ENCODE measurements at regions not wholly inside any gene's neighbourhood (a gene's known extent, or its start where the extent isn't known, plus 50 kb on each side); places are given as distances from the start of the nearest gene placed in this dataset.
"Not testable (repeated sequence)": the region's sequence is repeated elsewhere in the genome, so short reads cannot be mapped to it uniquely, and the experiment has no call there.

- peak; percentile 69 for DNase-seq
Measured at GRCh38 chr12:92987362-92987761, 58.3 kb upstream of the EEA1 start.

DNA sequence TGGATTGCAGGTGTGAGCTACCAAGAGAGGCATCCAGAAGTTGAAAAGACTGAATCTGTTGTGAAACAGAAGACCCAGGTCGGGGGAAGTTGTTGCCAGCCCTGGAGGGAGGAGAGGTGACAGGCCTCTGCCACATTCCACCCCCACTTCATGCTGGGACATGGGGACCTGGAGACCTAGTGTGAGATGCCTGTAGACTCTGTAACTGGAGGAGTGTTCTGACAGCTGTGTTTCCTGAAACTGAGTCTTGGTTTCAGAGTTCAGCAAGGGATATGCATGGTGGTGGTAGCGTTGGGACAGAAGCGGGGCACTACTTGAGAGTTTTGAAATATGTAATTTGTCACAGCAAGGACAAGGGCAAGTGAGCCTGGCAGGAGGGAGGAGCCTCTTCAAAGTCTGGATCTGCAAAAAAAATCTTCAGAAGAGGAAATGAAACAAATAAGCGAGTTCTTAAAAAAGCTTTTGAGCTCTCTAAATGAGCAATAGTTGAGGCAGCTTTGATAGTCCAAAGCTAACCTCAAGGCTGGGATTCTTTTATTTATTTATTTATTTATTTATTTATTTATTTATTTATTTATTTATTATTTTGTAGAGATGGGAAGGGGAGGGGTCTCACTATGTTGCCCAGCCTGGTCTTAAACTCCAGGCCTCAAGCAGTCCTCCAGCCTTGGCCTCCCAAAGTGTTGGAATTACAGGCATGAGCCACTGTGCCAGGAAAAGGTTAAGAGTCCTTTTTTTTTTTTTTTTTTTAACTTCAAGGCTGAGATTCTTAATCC, 58.9 kb upstream of the EEA1 start:
- no peak for DNase-seq

- DNase-seq: no peak
Measured at GRCh38 chr12:92988622-92989130, 59.6 kb upstream of the EEA1 start.

GRCh38 chr12:92989715-92990484, 60.8 kb upstream of the EEA1 start:
- DNase-seq: no peak

DNA sequence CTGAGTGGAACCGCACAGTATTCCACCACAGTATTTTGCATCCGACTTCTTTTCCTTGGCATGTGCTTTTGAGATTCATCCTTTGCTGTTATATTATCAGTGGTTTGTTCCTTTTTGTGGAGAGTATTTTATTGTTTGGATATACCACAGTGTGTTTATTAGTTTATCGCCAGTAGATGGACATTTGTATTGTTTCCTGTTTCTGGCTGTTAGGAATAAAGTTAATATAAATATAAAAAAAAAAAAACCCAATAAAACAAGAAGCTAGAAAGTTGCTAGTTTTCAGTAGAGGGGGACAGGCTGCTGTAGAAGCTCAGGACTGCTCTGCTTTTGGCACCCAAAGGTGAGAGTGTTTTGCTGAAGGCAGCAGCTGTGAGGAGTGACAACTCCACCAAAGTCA, 62.0 kb upstream of the EEA1 start:
- DNase-seq: no peak

DNA sequence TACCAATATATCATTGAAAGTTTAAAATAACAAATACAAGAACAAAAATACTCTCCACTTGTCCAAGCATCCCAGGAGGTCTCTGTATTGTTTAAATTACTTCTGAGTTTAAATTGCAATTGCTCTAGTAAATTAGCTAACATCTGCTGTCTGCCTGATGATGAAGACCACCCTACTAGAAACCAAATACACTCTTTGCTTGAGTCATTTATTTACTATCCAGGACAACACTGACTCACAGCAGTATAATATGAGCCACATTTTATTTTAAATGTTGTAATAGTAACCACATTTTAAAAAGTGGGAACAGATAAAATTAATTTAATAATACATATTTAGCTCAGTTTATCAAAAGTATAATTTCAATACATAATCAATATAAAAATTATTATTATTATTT, 62.9 kb upstream of the EEA1 start:
- no peak for DNase-seq

DNA sequence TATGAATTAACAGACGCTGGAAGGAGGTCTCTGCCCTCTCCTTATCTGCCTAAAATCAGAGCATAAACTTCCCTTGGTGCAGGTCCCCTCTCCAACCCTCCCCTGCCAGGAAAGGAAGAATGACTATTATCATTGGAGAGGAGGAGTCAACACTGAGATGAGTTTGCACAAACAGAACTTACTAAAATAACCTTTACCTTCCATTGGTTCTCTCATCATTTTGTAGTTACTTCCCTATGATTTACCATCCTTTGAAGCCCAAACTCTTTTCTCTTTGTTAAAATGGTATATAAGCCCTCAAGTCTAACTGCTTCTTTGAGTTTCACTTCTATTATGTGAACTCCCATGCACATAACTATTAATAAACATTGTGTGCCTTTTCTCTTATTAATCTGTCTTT, 64.2 kb upstream of the EEA1 start:
- no peak for DNase-seq

DNA sequence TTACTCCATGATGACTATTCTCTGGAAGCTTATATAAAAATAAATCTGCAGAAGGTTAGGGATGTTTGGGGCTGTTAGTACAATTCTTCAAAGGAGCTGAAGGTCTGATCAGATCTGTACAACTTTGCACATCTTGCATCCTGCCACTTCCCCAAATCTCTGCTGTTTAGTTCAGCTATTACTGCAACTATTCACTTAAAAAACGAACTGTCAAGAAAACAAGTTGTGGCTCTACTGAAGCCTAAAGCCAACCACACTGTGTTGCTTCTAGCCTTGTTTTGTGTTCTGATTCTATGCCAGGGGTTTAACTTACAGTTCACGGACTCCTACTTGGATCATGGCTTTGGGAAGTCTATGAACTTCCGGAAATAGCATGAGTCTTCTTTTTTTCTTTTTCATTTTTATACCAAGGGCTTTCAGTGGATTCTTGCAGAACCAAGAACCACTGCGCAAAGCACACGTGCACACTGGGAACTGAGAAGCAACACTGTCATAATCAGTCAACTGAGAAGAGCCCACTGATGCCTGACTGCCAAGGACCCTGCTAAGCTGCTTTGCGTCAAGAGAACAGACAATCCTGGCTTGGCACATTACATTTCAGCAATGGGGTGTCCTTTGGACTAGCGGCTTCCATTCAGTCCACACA, 66.3 kb upstream of the EEA1 start:
- no peak for DNase-seq

GRCh38 chr12:93000026-93000425, 70.9 kb upstream of the EEA1 start:
- DNase-seq: no peak

GRCh38 chr12:93001407-93001806, 72.3 kb upstream of the EEA1 start:
- DNase-seq: no peak

DNA sequence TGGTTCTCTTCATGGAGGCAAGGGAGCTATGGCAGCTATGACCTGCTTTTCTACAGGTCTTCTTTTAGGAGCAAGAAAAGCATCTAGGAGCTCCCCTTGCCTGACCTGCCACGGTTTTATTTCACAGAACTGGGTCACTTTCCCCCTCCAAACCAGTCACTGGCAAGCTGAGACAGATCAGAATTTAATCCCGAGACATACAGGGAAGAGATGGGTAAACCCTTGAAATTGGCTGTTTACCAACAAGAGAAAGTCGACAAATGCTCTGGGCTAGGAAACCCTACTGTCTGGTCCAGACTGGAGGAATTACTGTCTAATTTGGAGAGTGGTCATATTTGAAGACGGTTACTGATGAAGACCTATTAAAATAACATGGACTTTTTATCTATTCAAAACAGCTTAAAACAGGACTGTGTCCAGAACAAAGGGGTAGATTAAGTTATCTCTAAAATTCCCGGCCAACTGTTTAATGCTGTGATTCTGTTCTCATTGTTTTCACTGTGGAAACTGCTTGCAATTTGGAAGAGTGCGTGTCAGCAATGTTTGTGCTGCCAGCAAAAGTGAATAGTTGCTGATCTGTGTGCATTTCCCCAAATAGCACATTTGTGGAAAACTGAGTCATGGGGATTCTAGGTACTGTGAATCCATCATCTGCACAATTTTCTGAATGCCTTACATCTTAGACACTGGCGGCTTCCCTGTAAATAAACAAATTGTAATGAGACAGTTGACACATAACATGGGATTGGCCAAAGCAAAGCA, 73.4 kb upstream of the EEA1 start:
- DNase-seq: no peak

GRCh38 chr12:93003531-93004239, 74.6 kb upstream of the EEA1 start:
- DNase-seq: no peak

DNA sequence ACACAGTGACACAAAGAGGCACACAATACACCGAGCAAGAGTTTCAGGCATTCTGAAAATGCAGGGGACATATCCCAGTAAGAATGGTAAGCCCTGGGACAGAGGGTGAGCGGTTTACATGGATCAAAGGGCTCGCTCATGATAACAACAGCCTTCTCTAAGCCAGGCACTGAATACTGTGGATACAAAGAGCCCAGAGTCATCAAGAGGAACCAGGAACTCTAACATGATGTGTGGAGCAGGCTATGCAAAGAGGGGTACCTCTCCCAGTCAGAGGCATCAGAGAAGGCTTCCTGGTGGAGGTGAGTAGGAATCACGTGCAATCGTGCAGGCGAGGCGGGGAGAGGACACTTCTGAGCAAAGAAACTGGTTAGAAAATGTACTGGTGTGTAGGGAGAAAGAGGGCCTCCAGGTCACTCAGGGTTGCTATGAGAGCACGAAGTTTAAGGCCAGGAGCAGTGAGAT, 76.9 kb upstream of the EEA1 start:
- no peak for DNase-seq

DNA sequence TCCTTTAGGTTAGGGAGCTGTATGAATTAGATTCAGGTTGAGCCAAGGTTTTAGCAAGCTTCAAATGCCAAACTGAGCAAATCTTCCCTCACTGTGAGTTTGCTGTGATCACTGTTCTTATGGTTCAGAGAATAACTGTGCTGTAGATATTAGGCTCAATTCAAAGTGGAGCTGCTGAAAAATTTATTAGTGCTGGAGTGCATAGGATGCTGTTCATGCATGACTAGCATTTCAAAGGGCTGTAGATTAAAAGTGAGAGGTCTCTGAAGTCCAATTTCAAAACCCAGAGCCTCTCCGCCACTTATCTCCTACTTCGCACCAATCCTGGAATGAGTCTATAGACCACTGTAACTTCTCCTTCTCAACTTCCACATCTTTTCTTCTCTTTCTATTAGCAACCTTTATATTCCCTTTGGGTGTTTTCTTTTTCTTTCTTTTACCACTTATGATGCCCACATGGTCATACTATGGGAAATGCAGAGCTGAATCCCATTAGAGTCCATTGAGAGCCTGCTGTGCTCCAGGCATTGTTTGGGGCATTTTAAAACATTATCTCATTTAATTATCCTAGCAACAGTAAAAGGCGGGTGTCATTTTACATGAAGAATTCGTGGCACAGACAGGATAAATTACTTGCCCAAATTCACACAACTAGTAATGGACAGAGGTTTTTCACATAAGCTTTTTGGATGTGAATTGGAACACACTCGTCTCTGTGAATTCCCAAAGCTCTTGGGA, 77.5 kb upstream of the EEA1 start:
- no peak for DNase-seq

DNA sequence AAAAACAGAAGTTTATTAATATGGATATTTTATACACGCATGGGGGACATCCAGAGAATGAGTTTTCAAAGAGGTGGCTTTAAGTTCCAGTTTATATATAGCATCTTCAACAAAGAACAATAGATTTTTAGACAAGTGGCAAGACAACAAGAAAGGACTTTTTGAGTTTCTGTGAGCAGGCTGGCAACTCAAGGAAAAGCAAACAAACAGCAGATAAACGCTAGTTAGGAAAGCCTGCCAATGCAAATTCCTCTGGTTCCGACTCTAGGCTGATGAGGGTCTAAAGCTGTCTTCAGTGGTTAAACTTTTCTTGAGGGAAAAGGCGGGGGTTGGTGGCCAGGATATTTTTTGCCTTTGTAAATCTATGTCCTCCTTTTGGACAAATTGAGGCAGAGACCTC, 78.4 kb upstream of the EEA1 start:
- DNase-seq: no peak

- DNase-seq: no peak
Measured at GRCh38 chr12:93008044-93008778, 79.1 kb upstream of the EEA1 start.

DNA sequence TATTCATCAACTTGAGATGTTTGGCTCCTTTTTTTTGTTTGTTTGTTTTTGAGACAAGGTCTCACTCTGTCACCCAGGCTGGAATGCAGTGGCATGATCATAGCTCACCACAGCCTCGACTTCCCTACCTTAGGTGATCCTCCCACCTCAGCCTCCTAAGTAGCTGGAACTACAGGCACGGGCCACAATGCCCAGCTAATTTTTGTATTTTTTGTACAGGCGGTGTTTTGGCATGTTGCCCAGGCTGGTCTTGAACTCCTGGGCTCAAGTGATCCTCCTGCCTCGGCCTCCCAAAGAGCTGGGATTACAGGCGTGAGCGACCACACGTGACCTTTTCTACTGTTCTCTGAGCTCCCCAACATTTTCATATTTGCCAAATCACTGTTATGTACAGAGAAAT, 79.8 kb upstream of the EEA1 start:
- DNase-seq: not testable (repeated sequence)

DNA sequence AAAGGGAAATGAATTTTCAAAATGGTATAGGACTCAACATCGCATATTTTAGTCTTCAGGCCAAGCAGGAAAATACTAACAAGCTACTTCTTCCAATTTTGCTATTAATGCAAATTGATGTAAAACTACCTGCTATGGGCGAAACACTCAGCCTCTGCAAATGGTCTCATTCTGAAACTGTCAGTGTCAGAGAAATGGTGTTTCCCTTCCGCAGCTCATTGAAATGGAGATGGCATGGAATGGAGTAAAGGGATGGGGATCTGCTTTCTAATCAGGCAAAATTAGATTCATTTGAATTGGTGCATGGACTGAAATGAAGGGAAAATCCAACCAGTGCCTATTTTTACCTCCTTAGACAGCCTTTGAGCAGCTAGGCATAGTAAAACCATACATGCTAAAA, 80.4 kb upstream of the EEA1 start:
- DNase-seq: no peak

DNA sequence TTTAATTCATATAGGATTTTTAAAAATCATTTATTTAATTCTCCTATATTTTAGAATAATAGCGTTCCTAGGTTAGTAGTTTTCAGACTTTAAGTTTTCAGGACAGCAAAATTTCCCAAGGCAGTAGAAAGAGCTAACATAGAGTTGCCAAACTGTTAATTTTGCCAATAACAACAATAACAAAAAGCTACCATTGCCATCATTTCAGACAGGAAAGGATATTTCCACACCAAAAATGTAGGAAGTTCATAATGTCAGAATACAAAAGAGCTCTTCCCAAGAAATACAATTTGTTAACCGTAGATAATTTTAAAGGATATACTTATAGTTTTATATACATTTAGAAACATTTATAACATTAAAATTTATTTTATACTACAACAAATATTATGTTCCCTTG, 81.4 kb upstream of the EEA1 start:
- DNase-seq: no peak

- no peak for DNase-seq
Measured at GRCh38 chr12:93011100-93011499, 82.0 kb upstream of the EEA1 start.
